T-helper 1 cell treated with Interleukin-12 subunit alpha and Interleukin-12 subunit beta and Interleukin-4 antibody, amounts not matched to agents 30 ng/mL and 1 ng/mL, for 36 hours (primary cell): ENCODE measurements at regions not wholly inside any gene's neighbourhood (a gene's known extent, or its start where the extent isn't known, plus 50 kb on each side); places are given as distances from the start of the nearest gene placed in this dataset.
"Not testable (repeated sequence)": the region's sequence is repeated elsewhere in the genome, so short reads cannot be mapped to it uniquely, and the experiment has no call there.

Source experiments
- intact Hi-C: fragments of 100-400 bp; cut with micrococcal nuclease; formaldehyde crosslinking; loops from one replicate; pipeline ENCODE4 v1.15.1; 2024

GRCh38 chr11:104705490-104706190, 192.6 kb downstream of the CASP12 start:
- intact Hi-C loops = loop anchor here (1.0 to 10.0 kb wide), 18 partner anchors 9 to 1671 kb away; partner anchors contain the start of genes AASDHPPT, CARD16, CASP1 and CASP4

GRCh38 chr11:104704888-104705287, 193.4 kb downstream of the CASP12 start:
- intact Hi-C loops = loop anchor here (1.0 to 10.0 kb wide), 10 partner anchors 57 to 1670 kb away; partner anchors contain the start of genes AASDHPPT, CASP1, DYNC2H1 and KBTBD3

- intact Hi-C loops = loop anchor here (2.0 to 10.0 kb wide), 8 partner anchors 95 to 1669 kb away; partner anchors contain the start of genes AASDHPPT, CASP1, DYNC2H1 and KBTBD3
Measured at GRCh38 chr11:104704146-104704830, 194.0 kb downstream of the CASP12 start.

DNA sequence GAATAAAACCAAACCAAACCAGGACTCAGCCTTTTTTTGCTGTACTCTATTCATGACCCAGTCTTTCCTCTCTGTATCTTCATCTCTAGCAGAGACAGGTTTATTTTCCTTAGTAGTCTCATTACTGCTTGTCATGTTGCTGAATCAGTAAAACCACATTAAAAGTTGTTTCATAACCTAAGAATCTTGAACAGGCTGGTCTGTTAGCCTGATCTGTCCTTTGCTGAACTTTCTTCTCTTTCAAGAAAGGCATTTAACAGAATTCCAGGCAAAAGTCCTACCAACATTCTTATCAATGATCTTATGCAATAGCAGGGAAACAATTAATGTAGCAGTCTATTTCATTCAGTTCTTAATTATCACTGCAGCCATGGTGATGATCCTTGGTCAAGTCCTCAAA, 197.7 kb downstream of the CASP12 start:
- intact Hi-C loops = loop anchor here (10.0 kb wide), 3 partner anchors 576 to 1666 kb away; partner anchors contain the start of gene DYNC2H1

- intact Hi-C loops = loop anchor here (10.0 kb wide), 3 partner anchors 575 to 1665 kb away; partner anchors contain the start of gene DYNC2H1
Measured at GRCh38 chr11:104699981-104700380, 198.3 kb downstream of the CASP12 start.

DNA sequence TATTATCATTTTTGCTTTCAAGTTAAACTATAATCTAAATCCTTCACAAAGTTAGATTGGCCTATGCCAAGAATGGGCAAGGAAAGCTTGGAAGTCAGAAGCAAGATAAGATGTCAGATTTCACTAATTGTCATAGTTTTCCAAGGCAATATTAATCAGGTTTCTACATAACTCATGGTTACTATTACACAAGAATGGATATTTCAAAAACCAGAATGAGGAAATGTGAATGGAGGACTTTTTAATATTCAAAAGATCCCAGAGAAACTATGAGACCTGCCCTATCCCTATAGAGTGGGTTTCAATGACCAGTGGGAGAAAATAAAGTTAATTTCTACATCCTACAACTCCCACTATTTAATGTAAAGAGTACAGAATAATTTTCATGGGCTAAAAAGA, 203.2 kb downstream of the CASP12 start:
- intact Hi-C loops = no loop called here

DNA sequence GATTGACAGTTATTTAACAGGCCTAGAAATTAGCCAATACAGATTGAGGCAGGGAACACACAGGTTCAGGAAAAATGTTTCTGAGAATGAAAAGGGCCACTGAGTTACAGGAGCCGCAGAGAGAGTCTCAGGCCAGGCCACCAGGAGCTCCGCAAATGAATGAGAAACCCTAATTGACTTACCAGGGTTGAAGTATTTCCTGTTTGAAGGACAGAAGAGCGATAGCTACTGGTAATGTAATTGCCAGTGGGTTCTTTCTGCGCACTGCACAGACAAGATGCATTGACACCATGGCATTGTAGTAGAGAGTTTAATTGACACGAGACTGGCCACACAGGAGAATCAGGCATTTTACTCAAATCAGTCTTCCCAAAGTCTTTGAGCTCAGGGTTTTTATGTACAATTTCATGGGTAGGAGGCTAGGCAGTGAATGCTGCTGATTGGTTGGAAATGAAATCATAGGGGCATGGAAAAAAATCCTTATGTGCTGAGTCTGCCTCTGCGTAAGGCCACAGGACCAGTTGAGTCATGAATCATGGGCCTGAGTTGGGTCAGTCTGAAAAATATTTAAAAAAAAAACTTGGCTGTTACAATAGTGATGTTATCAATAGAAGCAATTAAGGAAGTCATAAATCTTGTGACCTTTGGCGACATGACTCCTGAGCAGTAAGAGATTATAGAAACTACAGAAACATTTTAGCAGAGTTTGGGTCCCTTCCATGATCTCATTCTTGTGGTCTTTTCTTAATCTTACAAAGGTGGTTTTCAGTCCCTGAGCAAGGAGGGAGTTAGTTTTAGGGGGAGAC, 203.8 kb downstream of the CASP12 start:
- intact Hi-C loops = no loop called here

DNA sequence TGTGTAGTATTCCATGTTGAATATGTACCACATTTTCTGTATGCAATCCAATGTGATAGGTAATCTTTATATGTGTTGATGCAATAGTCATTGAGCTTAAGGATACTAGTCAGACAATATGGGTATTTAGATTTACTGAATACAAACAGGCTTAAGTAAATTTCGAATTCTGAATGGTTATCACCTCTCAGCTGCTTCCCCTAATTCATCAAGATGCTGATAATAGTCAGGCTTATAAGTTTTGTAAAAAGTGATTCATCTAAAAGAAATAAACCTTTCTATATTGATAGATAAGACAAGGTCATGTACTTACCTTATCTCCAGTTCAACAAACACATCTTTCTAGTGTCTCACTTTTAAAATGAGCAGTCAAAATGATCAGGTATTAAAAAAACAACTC, 205.5 kb downstream of the CASP12 start:
- intact Hi-C loops = no loop called here

- intact Hi-C loops = no loop called here
Measured at GRCh38 chr11:104691129-104691528, 207.1 kb downstream of the CASP12 start.

DNA sequence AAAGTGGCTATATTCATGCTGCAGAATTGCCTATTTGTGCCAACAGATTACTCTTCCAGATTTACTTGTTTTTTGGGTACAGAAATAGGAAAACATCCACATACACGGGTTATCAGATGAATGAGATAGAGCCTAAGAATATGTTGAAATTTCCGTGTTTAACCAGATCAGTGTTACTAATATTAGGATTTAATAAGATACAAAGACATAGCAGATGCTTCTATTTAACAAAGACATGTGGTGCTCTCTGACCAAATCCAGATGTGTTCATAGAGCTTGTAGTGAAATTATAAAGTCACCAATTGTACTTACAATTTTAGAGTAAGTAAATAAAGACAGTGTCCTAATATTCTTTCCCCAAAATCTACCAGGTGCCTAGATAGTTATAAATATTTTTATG, 208.0 kb downstream of the CASP12 start:
- intact Hi-C loops = no loop called here

DNA sequence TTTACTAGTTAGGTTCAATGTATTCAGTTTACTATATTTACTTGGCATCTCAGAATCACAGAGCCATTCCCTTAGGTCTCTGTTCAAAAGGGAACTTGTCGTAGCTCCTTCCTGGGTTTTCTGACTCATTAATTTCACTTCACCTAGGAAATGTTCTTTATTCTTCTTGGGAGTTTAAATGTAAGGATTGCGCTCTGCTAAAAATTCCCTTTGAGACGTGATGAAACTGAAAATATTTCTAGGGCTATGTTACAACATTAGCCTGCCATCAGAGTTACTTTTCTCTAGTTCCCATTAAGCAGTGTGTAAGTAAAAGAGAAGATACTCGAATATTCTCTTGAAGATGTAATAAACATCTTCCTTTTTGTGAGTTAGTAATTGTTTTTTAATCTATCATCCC, 209.5 kb downstream of the CASP12 start:
- intact Hi-C loops = no loop called here

GRCh38 chr11:104682206-104682605, 216.1 kb downstream of the CASP12 start:
- intact Hi-C loops = no loop called here

DNA sequence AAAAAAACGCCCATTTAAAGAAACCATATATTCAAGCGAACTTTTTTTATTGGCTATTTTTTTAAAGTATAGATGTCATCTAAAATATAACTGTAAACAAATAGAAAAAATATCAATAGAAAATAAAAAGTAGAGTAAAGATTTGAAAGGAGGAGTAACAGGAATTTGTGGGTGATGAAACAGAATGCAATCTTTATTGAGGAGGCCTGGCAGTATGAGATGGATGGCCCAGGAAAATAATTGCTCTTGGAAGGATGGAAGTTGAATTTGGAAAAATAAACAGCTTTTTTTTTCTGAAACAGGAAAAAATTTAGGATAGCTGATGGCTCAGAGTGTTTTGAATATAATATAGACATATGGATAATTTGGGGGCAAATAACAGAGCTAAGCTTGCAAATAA, 219.0 kb downstream of the CASP12 start:
- intact Hi-C loops = no loop called here

DNA sequence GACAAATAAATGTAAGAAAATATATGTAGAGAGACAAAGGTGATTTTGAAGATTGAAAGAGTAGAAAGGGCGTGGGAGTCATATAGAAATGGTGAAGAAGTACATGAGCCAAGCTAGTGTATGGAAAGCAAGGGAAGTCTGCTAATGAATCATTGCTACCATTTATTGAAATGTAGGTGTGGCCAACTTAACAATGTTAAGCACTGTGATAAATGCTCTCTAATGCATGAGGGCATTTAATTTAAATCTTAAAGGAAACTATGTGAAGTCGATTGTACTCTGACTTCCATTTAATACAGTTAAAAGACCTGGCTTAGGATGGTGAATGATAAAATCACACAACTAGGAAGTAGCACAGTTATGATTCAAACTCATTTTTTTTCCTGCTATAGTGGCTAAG, 219.9 kb downstream of the CASP12 start:
- intact Hi-C loops = no loop called here

- intact Hi-C loops = not testable (repeated sequence)
Measured at GRCh38 chr11:104677069-104677468, 221.2 kb downstream of the CASP12 start.

DNA sequence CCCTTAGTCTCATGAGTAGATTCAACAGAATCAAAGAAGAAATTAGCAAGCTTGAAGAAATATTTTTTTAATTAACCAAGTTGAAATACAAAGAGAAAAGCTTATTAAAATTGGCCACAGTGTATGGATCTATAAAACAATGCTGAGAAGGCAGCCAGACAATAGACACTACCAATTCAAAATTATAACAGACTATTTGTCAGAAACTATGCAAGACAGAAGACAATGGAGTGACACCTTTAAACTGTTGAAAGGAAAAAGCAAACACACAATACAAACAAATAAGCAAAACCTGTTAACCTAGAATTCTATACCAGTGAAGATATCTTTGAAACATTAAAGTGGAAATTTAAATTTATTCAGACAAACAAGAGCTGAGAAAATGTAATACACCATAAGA, 225.4 kb downstream of the CASP12 start:
- intact Hi-C loops = no loop called here

- intact Hi-C loops = loop anchor here (1.0 kb wide), 3 partner anchors 37 to 375 kb away; no protein-coding TSS in a partner anchor
Measured at GRCh38 chr11:104668797-104669463, 229.3 kb downstream of the CASP12 start.

DNA sequence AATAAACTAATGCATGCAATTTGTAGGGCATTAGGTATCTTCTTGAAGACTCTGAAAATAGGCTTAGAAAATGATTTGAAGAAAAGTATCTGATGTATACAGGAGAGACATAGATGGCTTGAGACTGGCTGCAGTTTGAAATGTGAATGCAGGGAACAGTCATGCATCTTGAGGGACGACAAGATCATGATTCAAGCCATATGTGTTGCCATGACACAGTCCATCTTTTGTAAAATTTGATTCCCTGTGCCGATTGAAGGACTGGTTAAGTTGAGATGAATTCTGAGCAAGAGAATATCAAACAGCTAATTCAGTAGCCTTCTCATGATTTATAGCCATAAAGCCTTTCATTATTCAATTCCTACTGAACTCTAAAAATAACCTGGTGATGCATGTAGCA, 231.6 kb downstream of the CASP12 start:
- intact Hi-C loops = no loop called here

DNA sequence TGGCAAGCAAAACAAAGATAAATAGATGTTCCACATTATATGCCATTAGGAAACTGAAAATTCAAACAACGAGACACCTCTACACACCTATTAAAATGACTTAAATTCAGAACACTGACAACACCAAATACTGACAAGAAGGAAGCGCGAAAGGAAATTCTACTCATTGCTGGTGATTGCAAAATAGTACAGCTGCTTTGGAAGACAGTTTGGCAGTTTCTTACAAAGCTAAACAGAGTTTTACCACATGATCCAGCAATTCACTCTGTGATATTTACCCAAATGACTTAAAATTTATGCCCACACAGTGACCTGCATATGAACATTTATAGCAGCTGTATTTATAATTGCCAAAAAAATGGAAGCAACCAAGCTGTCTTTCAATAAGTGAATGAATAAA, 232.6 kb downstream of the CASP12 start:
- intact Hi-C loops = no loop called here

DNA sequence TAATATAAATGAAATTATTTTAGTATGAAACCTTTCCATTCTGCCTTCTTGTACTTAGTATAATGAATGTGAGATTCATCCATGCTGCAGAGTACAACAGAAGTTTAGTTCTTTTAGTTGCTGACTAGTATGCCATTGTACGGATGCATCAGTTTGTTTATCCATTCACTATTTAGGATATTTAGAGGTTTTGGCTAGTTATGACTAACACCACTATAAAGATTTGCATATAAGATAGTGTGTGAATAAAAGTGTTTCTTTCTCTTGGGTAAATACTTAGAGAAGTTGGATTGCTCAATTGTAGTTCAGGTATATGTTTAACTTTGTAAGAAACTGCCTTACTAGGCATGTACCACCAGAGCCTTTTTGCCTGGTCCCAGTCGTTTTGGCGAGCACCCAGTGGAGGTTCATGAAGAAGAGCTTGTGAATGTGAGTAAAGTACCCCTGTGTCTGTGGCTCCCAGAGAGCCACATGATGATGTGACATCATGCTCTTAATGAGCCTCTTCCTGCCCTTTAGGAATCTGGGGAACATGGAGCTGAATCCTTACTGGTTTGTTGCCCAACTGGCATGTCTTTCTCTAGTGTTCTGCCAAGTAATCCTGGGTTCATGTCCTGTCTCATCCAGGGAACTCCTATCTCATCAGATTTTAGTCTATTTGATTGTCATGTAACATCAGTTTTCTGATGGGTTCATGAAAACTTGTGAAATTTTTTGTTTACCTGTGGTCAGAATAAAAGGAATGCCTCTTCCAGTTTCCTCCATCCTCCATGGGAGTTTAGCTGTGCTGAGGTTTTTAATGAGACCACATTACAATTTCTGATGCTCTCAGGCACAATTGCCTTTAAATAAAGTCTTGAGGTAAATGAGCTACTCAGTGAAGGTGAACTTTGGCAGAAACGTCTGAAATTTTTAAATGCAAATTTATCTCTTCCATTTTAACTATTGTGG, 234.8 kb downstream of the CASP12 start:
- intact Hi-C loops = no loop called here
